ENCODE measurements at regions not wholly inside any gene's neighbourhood (a gene's known extent, or its start where the extent isn't known, plus 50 kb on each side); places are given as distances from the start of the nearest gene placed in this dataset.

- peak overlapping the region in 3 of 4 donors; percentile 55 to 69 (median 59) for H3K27ac ChIP-seq
- in situ Hi-C loops (cut with MboI; ENCODE audit: low sequenced_read_pairs in 4 of 4) (no loop called here), intact Hi-C loops (cut with DNase I; ENCODE audit: low total_unique reads) (loop anchor here (1.0 kb wide), 1 partner anchor 55 kb away; no protein-coding TSS in a partner anchor)
- no peak for TF ChIP-seq POLR2A (IDR thresholded peaks at IDR 0.05)
- TF ChIP-seq CTCF (IDR thresholded peaks at IDR 0.05 in 4 of 5, conservative IDR thresholded peaks at IDR 0.05 in 1 of 5): no peak
- H3K4me3 ChIP-seq: no peak overlapping the region
- DNase-seq (peak; percentile 65 to 83), ATAC-seq (peak; percentile 95 to 97)
- H3K36me3 ChIP-seq: no peaks in the 10 kb centered on the region
- H3K9me3 ChIP-seq: no peaks in the 10 kb centered on the region
- peaks cover 0 to 7% of the 10 kb centered on the region in 2 donors for H3K4me1 ChIP-seq
- no peaks in the 10 kb centered on the region for H3K27me3 ChIP-seq
These were observed 273.6 kb upstream of the PROK2 start for GRCh38 chr3:72058493-72059081.

GRCh38 chr3:72055436-72055835, 270.5 kb upstream of the PROK2 start:
- DNase-seq (no peak), ATAC-seq (no peak)
- Histone ChIP-seq H3K27ac (no peak overlapping the region), H3K36me3 (no peaks in the 10 kb centered on the region), H3K9me3 (no peaks in the 10 kb centered on the region), H3K4me3 (no peak overlapping the region), H3K4me1 (peaks cover 0 to 4% of the 10 kb centered on the region in 2 donors), H3K27me3 (no peaks in the 10 kb centered on the region)
- no peak for TF ChIP-seq POLR2A (IDR thresholded peaks at IDR 0.05)
- no peak for TF ChIP-seq CTCF (IDR thresholded peaks at IDR 0.05 in 4 of 5, conservative IDR thresholded peaks at IDR 0.05 in 1 of 5)
- in situ Hi-C loops (cut with MboI; ENCODE audit: low sequenced_read_pairs in 4 of 4) (no loop called here), intact Hi-C loops (cut with DNase I; ENCODE audit: low total_unique reads) (no loop called here)

GRCh38 chr3:72054976-72055375, 270.0 kb upstream of the PROK2 start:
- Histone ChIP-seq H3K36me3 (no peaks in the 10 kb centered on the region), H3K9me3 (no peaks in the 10 kb centered on the region), H3K27ac (no peak overlapping the region), H3K27me3 (no peaks in the 10 kb centered on the region), H3K4me1 (peaks cover 0 to 4% of the 10 kb centered on the region in 2 donors), H3K4me3 (no peak overlapping the region)
- TF ChIP-seq POLR2A (IDR thresholded peaks at IDR 0.05) (no peak), CTCF (IDR thresholded peaks at IDR 0.05 in 4 of 5, conservative IDR thresholded peaks at IDR 0.05 in 1 of 5) (no peak)
- intact Hi-C loops (cut with DNase I; ENCODE audit: low total_unique reads) (no loop called here), in situ Hi-C loops (cut with MboI; ENCODE audit: low sequenced_read_pairs in 4 of 4) (no loop called here)
- no peak for ATAC-seq
- no peak for DNase-seq

DNA sequence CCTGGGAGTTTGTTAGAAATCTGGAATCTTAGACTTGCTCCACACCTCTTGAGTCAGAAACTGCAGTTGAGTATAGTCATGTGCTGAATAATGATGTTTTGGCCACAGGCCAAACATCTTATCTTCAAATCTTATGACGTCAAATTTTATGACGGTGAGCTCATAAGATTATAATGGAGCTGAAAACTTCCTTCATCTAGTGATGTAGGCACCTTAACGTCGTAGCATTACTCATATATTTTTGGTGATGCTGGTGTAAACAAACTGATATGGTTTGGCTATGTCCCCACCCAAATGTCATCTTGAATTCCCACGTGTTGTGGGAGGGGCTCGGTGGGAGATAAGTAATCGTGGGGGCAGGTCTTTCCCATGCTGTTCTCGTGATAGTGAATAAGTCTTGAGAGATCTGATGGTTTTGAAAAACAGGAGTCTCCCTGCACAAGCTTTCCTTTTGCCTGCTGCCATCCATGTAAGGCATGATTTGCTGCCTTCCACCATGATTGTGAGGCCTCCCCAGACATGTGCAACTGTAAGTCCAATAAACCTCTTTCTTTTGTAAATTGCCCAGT, 268.0 kb upstream of the PROK2 start:
- no peaks in the 10 kb centered on the region for H3K36me3 ChIP-seq
- H3K27me3 ChIP-seq: no peaks in the 10 kb centered on the region
- in situ Hi-C loops (cut with MboI; ENCODE audit: low sequenced_read_pairs in 4 of 4) (no loop called here), intact Hi-C loops (cut with DNase I; ENCODE audit: low total_unique reads) (no loop called here)
- DNase-seq: no peak
- no peak overlapping the region for H3K4me3 ChIP-seq
- H3K9me3 ChIP-seq: no peaks in the 10 kb centered on the region
- ATAC-seq: no peak
- no peak overlapping the region for H3K27ac ChIP-seq
- TF ChIP-seq POLR2A (IDR thresholded peaks at IDR 0.05): no peak
- TF ChIP-seq CTCF (IDR thresholded peaks at IDR 0.05 in 4 of 5, conservative IDR thresholded peaks at IDR 0.05 in 1 of 5): no peak
- no peaks in the 10 kb centered on the region for H3K4me1 ChIP-seq

All from gastrocnemius medialis (tissue), 4 donors.